HEK293 (cell line): ENCODE measurements at regions not wholly inside any gene's neighbourhood (a gene's known extent, or its start where the extent isn't known, plus 50 kb on each side); places are given as distances from the start of the nearest gene placed in this dataset.
A peak's percentile ranks its signal among the peaks of the same experiment; 100 is the strongest.

Source experiments
- ATF2 ChIP-seq: fragments of 450-650 bp; formaldehyde crosslinking; IDR thresholded peaks from 2 replicates; pipeline ENCODE4 v1.5.1; 2016; ENCODE audit warnings: missing biosample characterization, missing genetic modification characterization, low read depth
- BCL11A ChIP-seq: fragments of 450-650 bp; formaldehyde crosslinking; IDR thresholded peaks from 2 replicates; pipeline ENCODE4 v1.5.1; 2016; ENCODE audit warnings: low read depth, missing biosample characterization, missing genetic modification characterization
- BCL11B ChIP-seq: fragments of 450-650 bp; formaldehyde crosslinking; IDR thresholded peaks from 2 replicates; pipeline ENCODE4 v1.5.1; 2016; ENCODE audit warnings: low read depth, missing biosample characterization, missing genetic modification characterization
- FEZF1 ChIP-seq: fragments of 450-650 bp; formaldehyde crosslinking; IDR thresholded peaks from 2 replicates; pipeline ENCODE4 v1.5.1; 2016; ENCODE audit warnings: missing biosample characterization, missing genetic modification characterization
- GLIS2 ChIP-seq: fragments of 450-650 bp; formaldehyde crosslinking; IDR thresholded peaks from 2 replicates; pipeline ENCODE4 v1.5.1; 2016; ENCODE audit warnings: missing biosample characterization, missing genetic modification characterization
- HOXC10 ChIP-seq: sonication (generic); formaldehyde crosslinking; IDR thresholded peaks from 2 replicates; pipeline ENCODE4 v1.8.1; 2023; ENCODE audit warnings: mild to moderate bottlenecking, missing genetic modification reagents
- IKZF3 ChIP-seq: fragments of 450-650 bp; IDR thresholded peaks from 2 replicates; pipeline ENCODE4 v1.5.0; 2018; ENCODE audit warnings: missing biosample characterization, mild to moderate bottlenecking, missing genetic modification characterization, moderate library complexity
- KLF7 ChIP-seq: fragments of 450-650 bp; formaldehyde crosslinking; IDR thresholded peaks from 2 replicates; pipeline ENCODE4 v1.5.1; 2016; ENCODE audit warnings: missing biosample characterization, missing genetic modification characterization, borderline replicate concordance
- OVOL3 ChIP-seq: fragments of 450-650 bp; formaldehyde crosslinking; IDR thresholded peaks from 2 replicates; pipeline ENCODE4 v1.5.1; 2016; ENCODE audit warnings: missing biosample characterization, missing genetic modification characterization
- PRDM10 ChIP-seq: fragments of 450-650 bp; formaldehyde crosslinking; IDR thresholded peaks from 2 replicates; pipeline ENCODE4 v1.5.1; 2016; ENCODE audit warnings: missing biosample characterization, missing genetic modification characterization
- TCF7L2 ChIP-seq: IDR thresholded peaks from 2 replicates; pipeline ENCODE4 v1.6.1; 2011; ENCODE audit warnings: low read depth, mild to moderate bottlenecking, inconsistent platforms, low read length, moderate library complexity, borderline replicate concordance
- WT1 ChIP-seq: fragments of 450-650 bp; formaldehyde crosslinking; IDR thresholded peaks from 2 replicates; pipeline ENCODE4 v1.5.1; 2016; ENCODE audit warnings: missing biosample characterization, missing genetic modification characterization
- ZBTB48 ChIP-seq: fragments of 450-650 bp; formaldehyde crosslinking; IDR thresholded peaks from 2 replicates; pipeline ENCODE4 v1.5.1; 2016; ENCODE audit warnings: missing biosample characterization, missing genetic modification characterization
- ZBTB6 ChIP-seq: fragments of 450-650 bp; formaldehyde crosslinking; IDR thresholded peaks from 2 replicates; pipeline ENCODE4 v1.5.1; 2017; ENCODE audit warnings: missing biosample characterization, missing genetic modification characterization
- ZFP3 ChIP-seq: fragments of 450-650 bp; formaldehyde crosslinking; IDR thresholded peaks from 2 replicates; pipeline ENCODE4 v1.5.1; 2016; ENCODE audit warnings: low read depth, missing biosample characterization, missing genetic modification characterization
- ZIC2 ChIP-seq: fragments of 450-650 bp; formaldehyde crosslinking; IDR thresholded peaks from 2 replicates; pipeline ENCODE4 v1.5.1; 2016; ENCODE audit warnings: missing biosample characterization, missing genetic modification characterization
- ZNF112 ChIP-seq: fragments of 450-650 bp; formaldehyde crosslinking; IDR thresholded peaks from 2 replicates; pipeline ENCODE4 v1.5.0; 2017; ENCODE audit warnings: missing biosample characterization, missing genetic modification characterization
- ZNF133 ChIP-seq: fragments of 450-650 bp; formaldehyde crosslinking; IDR thresholded peaks from 2 replicates; pipeline ENCODE4 v1.5.1; 2016; ENCODE audit warnings: missing biosample characterization, missing genetic modification characterization
- ZNF155 ChIP-seq: fragments of 450-650 bp; formaldehyde crosslinking; IDR thresholded peaks from 2 replicates; pipeline ENCODE4 v1.5.1; 2016; ENCODE audit warnings: missing biosample characterization, missing genetic modification characterization
- ZNF221 ChIP-seq: fragments of 450-650 bp; formaldehyde crosslinking; IDR thresholded peaks from 2 replicates; pipeline ENCODE4 v1.5.1; 2017; ENCODE audit warnings: missing biosample characterization, missing genetic modification characterization, borderline replicate concordance
- ZNF280C ChIP-seq: fragments of 450-650 bp; formaldehyde crosslinking; IDR thresholded peaks from 2 replicates; pipeline ENCODE4 v1.5.1; 2016; ENCODE audit warnings: missing biosample characterization, missing genetic modification characterization
- ZNF292 ChIP-seq: fragments of 450-650 bp; formaldehyde crosslinking; IDR thresholded peaks from 2 replicates; pipeline ENCODE4 v1.5.1; 2016; ENCODE audit warnings: low read depth, missing biosample characterization, missing genetic modification characterization, borderline replicate concordance
- ZNF324 ChIP-seq: fragments of 450-650 bp; formaldehyde crosslinking; IDR thresholded peaks from 2 replicates; pipeline ENCODE4 v1.5.1; 2016; ENCODE audit warnings: missing biosample characterization, missing genetic modification characterization
- ZNF350 ChIP-seq: fragments of 450-650 bp; formaldehyde crosslinking; IDR thresholded peaks from 2 replicates; pipeline ENCODE4 v1.5.0; 2017; ENCODE audit warnings: missing biosample characterization, mild to moderate bottlenecking, missing genetic modification characterization
- ZNF37A ChIP-seq: fragments of 450-650 bp; IDR thresholded peaks from 2 replicates; pipeline ENCODE4 v1.5.1; 2018; ENCODE audit warnings: missing biosample characterization, missing genetic modification characterization
- ZNF530 ChIP-seq: fragments of 450-650 bp; formaldehyde crosslinking; IDR thresholded peaks from 2 replicates; pipeline ENCODE4 v1.5.1; 2016; ENCODE audit warnings: low read depth, missing biosample characterization, missing genetic modification characterization
- ZNF549 ChIP-seq: fragments of 450-650 bp; IDR thresholded peaks from 2 replicates; pipeline ENCODE4 v1.5.1; 2018; ENCODE audit warnings: missing biosample characterization, missing genetic modification characterization, mild to moderate bottlenecking, inconsistent platforms, moderate library complexity
- ZNF600 ChIP-seq: fragments of 450-650 bp; formaldehyde crosslinking; IDR thresholded peaks from 2 replicates; pipeline ENCODE4 v1.5.1; 2016; ENCODE audit warnings: missing biosample characterization, missing genetic modification characterization
- ZNF639 ChIP-seq: fragments of 450-650 bp; formaldehyde crosslinking; IDR thresholded peaks from 2 replicates; pipeline ENCODE4 v1.5.1; 2016; ENCODE audit warnings: missing biosample characterization, missing genetic modification characterization
- ZNF654 ChIP-seq: fragments of 450-650 bp; formaldehyde crosslinking; IDR thresholded peaks from 2 replicates; pipeline ENCODE4 v1.5.1; 2016; ENCODE audit warnings: low read depth, missing biosample characterization, missing genetic modification characterization
- ZNF76 ChIP-seq: fragments of 450-650 bp; formaldehyde crosslinking; IDR thresholded peaks from 2 replicates; pipeline ENCODE4; 2016; ENCODE audit warnings: low read depth, missing biosample characterization, missing genetic modification characterization, borderline replicate concordance
- ZNF792 ChIP-seq: fragments of 450-650 bp; formaldehyde crosslinking; IDR thresholded peaks from 2 replicates; pipeline ENCODE4 v1.5.1; 2016; ENCODE audit warnings: missing biosample characterization, missing genetic modification characterization
- ZNF843 ChIP-seq: fragments of 450-650 bp; formaldehyde crosslinking; IDR thresholded peaks from 2 replicates; pipeline ENCODE4 v1.5.1; 2016; ENCODE audit warnings: missing biosample characterization, missing genetic modification characterization

- no peak for TF ChIP-seq ZIC2
- no peak for TF ChIP-seq ZNF221 (tag by site-specific recombination)
- TF ChIP-seq BCL11B (tag by site-specific recombination) = 0 out of 2 replicates have a peak, but pooled peaks have one; percentile 40
- TF ChIP-seq WT1 (tag by site-specific recombination) = no peak
- no peak for TF ChIP-seq ZNF76 (tag by site-specific recombination)
- TF ChIP-seq ZNF350 (tag by site-specific recombination) = no peak
- TF ChIP-seq PRDM10 (tag by site-specific recombination) = peak; percentile 46; the same call in 1 of the 2 replicates
- no peak for TF ChIP-seq ZNF133 (tag by site-specific recombination)
- no peak for TF ChIP-seq ZNF324 (tag by site-specific recombination)
- TF ChIP-seq ZNF549 (tag by site-specific recombination) = no peak
- TF ChIP-seq ZNF843 = peak; percentile 87
- no peak for TF ChIP-seq ZFP3 (tag by site-specific recombination)
- peak; percentile 16; the same call in 1 of the 2 replicates for TF ChIP-seq TCF7L2
- 0 out of 2 replicates have a peak, but pooled peaks have one; percentile 31 for TF ChIP-seq ZBTB6 (tag by site-specific recombination)
- TF ChIP-seq KLF7 (tag by site-specific recombination) = no peak
- TF ChIP-seq OVOL3 (tag by site-specific recombination) = peak; percentile 91; the same call in 1 of the 2 replicates
- TF ChIP-seq IKZF3 (tag by site-specific recombination) = peak; percentile 80
- no peak for TF ChIP-seq ZNF600
- no peak for TF ChIP-seq BCL11A (tag by site-specific recombination)
- peak; percentile 76 for TF ChIP-seq FEZF1 (tag by site-specific recombination)
- TF ChIP-seq ZNF112 (tag by site-specific recombination) = no peak
- TF ChIP-seq ZNF292 = no peak
- no peak for TF ChIP-seq GLIS2 (tag by site-specific recombination)
- no peak for TF ChIP-seq ZBTB48
- 0 out of 2 replicates have a peak, but pooled peaks have one; percentile 28 for TF ChIP-seq ATF2
- TF ChIP-seq ZNF654 (tag by site-specific recombination) = no peak
- TF ChIP-seq ZNF155 = no peak
- no peak for TF ChIP-seq ZNF280C
- TF ChIP-seq ZNF37A (tag by site-specific recombination) = no peak
- TF ChIP-seq ZNF530 (tag by site-specific recombination) = no peak
- no peak for TF ChIP-seq ZNF639 (tag by site-specific recombination)
- TF ChIP-seq ZNF792 (tag by site-specific recombination) = peak; percentile 80; the same call in 1 of the 2 replicates
- TF ChIP-seq HOXC10 (CRISPR knock-in tag) = no peak
Measured at GRCh38 chr7:114021135-114021534, 102.3 kb upstream of the PPP1R3A start (continued).
